ENCODE measurements at regions not wholly inside any gene's neighbourhood (a gene's known extent, or its start where the extent isn't known, plus 50 kb on each side); places are given as distances from the start of the nearest gene placed in this dataset.

DNA sequence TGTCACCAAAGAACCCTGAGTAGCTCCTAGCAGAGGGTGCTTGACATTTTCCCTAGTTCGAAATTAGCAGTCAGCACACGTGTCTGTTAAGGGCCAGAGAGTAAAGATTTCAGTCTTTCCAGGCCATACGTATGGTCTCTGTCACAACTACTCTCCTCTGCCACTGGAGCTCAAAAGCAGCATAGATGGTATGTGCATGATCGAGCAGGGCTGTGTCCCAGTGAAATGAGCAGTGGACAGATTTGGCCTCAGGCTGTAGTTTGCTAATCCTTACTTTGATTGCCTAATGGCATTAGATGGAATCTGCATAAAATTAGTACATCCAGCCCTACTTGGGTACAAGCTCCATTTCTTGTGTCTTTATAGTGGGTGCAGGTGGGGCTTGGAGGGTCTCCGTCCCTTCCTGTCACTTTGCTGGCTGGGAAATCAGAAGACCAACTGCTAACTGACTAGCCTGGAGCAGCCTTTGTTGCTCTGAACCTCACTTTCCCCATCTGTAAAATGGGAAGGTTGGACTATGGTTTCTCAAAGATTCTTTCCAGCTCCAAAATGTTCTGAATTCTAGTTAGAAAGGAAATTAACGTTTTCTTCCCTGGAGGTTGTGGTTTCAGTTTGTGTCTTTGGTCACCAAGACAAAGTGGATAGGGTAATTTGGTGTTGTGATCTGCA lies 108.5 kb downstream of the GLI2 start:
- no peak for ATAC-seq
- Mint-ChIP-seq H3K36me3 (no peaks in the 10 kb centered on the region), H3K4me1 (no peaks in the 10 kb centered on the region), H3K27me3 (peaks cover 3% of the 10 kb centered on the region), H3K27ac (no peak overlapping the region), H3K4me3 (no peak overlapping the region), H3K9me3 (ENCODE audit: low read depth) (no peaks in the 10 kb centered on the region)
- CTCF ChIA-PET, result interaction anchor here (1.5 kb wide), 2 partner anchors 9 to 164 kb away, joined by 3 to 4 read pairs; no protein-coding TSS in a partner anchor
- DNase-seq, result no peak

DNA sequence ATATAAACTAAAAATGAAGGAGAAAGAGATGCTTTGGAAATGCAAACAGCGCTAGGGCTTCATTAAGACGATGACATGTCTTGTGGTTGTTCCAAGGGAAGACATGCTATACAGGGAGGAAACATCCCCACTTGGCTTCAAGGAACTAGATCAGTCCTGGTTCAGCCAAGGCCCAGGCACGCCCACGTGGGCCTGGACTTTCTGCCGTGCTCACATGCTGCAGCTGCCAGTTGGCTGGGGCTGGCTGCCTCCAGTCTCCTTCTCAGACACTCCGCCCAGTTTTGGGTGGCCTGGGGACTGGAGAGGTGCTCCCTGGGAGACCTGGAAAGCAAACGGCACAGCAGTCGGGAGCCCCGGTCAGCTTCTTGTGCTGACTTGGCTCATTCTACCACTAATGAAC lies 109.6 kb downstream of the GLI2 start:
- no peaks in the 10 kb centered on the region for H3K9me3 Mint-ChIP-seq (ENCODE audit: low read depth)
- no peaks in the 10 kb centered on the region for H3K27me3 Mint-ChIP-seq
- H3K4me3 Mint-ChIP-seq, result no peak overlapping the region
- no peaks in the 10 kb centered on the region for H3K4me1 Mint-ChIP-seq
- no peak overlapping the region for H3K27ac Mint-ChIP-seq
- CTCF ChIA-PET, result no interaction called here
- no peak for ATAC-seq
- DNase-seq, result no peak
- H3K36me3 Mint-ChIP-seq, result no peaks in the 10 kb centered on the region

DNA sequence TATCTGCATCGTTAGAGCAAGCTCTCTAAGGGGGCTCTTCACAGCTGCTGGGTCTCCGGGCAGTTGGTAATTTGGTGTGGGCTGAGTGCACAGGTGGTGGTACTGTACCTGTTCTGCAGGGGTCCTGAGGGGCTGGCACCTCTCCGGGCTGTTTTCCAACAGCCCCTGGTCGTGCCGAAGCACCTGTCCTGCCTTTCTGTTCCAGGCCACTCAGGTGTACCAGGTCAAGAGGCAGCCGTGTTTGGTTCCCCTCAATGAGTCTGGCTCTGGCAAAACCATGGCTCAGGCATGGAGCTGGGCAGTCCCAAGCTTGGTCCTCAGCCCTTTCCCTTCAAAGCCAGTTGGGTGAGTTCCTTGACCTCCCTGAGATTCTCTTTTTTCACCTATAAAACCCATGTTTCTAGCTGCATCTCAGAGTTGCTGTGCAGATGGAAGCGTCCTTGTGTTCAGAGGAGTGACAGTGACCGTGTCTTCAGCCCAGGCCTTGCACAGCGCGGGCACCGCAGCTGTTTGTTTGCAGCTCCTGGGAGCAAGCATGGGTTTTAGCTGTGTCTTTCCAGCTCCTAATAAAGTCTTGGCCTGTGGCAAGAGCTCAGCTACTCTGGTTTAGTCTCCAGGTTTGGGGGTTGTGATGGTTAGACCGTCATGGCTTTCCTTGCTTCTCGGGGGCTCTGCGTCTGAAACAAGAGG lies 110.9 kb downstream of the GLI2 start:
- CTCF ChIA-PET, result no interaction called here
- Mint-ChIP-seq H3K36me3 (no peaks in the 10 kb centered on the region), H3K4me3 (no peak overlapping the region), H3K27ac (no peak overlapping the region), H3K4me1 (no peaks in the 10 kb centered on the region), H3K9me3 (ENCODE audit: low read depth) (no peaks in the 10 kb centered on the region), H3K27me3 (no peaks in the 10 kb centered on the region)
- no peak for ATAC-seq
- DNase-seq, result no peak

DNA sequence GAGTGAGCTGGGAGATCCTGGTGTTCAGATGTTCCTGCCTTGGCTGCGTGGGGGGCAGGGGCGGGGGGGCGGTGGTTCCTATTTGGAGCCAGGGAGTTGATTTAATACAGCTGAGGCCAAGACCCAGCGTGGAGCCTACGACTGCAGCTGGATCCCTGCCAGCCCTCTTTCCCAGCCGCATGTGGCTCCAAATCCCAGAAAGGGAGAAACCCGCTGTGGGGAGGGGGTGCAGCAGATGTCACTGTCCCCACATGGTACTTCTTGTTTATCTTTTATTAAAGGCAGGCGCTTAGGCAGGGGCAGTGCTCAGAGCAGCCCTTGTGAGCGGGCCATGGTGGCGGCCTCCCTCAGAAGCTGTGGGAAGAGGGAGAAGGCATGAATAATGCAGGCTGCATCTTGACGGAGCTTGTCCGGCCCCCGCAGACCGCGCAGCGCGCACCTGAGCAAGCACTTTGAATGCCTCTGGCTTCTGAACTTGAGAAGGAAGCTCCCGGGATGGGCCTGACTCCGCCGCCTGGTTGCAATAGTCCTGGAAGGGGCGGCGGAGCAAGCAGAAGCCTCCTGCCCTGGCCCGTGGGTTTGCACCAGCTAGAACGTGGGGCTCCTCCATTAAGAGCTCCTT lies 112.1 kb downstream of the GLI2 start:
- H3K36me3 Mint-ChIP-seq, result no peaks in the 10 kb centered on the region
- ATAC-seq, result no peak
- H3K4me3 Mint-ChIP-seq, result no peak overlapping the region

DNA sequence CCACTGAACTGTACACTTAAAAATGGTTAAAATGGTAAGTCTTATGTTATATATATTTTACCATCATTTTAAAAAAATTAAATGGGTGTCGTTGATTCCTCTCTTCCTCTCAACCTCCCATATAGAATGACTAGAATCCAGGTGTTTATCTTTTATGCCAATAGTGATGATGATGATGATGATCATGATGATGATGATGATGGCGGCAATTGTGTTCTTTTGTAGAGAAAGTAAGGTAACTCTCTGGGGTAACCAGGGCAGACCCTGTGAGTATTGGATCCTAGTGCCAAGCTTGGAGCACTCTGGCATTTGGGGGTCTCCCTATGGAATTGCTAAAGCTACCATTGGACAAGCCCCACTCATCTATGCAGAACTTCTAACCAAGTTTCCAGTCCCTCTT lies 113.6 kb downstream of the GLI2 start:
- Mint-ChIP-seq H3K4me3 (no peak overlapping the region), H3K4me1 (no peaks in the 10 kb centered on the region), H3K27ac (no peak overlapping the region), H3K36me3 (no peaks in the 10 kb centered on the region), H3K9me3 (ENCODE audit: low read depth) (no peaks in the 10 kb centered on the region), H3K27me3 (no peaks in the 10 kb centered on the region)
- ATAC-seq, result no peak
- CTCF ChIA-PET, result no interaction called here
- DNase-seq, result no peak

More for the DNA sequence above, 112.1 kb downstream of the GLI2 start:
- H3K27me3 Mint-ChIP-seq, result no peaks in the 10 kb centered on the region
- no peak for DNase-seq
- H3K9me3 Mint-ChIP-seq (ENCODE audit: low read depth), result no peaks in the 10 kb centered on the region
- CTCF ChIA-PET, result no interaction called here
- no peak overlapping the region for H3K27ac Mint-ChIP-seq
- no peaks in the 10 kb centered on the region for H3K4me1 Mint-ChIP-seq

DNA sequence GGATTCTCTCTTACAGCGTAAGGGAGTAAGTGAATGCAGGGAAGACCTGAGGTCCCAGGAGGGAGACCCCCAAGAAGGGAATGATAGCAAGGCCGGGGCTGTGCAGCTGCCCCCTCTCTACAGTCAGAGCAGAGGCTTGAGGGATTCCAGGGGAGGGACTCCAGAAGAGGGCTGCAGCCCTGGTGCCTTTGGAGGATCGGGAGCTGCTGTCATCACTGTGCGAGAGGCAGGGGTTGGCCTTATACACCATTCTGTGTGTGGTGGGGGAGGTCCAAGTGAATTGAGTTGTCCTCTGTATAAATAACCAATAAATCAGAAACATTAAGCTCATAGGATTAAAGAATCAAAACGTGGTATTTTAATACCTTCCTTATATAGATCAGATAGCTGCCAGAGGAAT lies 114.9 kb downstream of the GLI2 start:
- no peak overlapping the region for H3K4me3 Mint-ChIP-seq
- DNase-seq (no peak), ATAC-seq (no peak)
- H3K27me3 Mint-ChIP-seq, result no peaks in the 10 kb centered on the region
- no peaks in the 10 kb centered on the region for H3K36me3 Mint-ChIP-seq
- CTCF ChIA-PET, result no interaction called here
- no peak overlapping the region for H3K27ac Mint-ChIP-seq
- H3K4me1 Mint-ChIP-seq, result no peaks in the 10 kb centered on the region
- H3K9me3 Mint-ChIP-seq (ENCODE audit: low read depth), result no peaks in the 10 kb centered on the region

DNA sequence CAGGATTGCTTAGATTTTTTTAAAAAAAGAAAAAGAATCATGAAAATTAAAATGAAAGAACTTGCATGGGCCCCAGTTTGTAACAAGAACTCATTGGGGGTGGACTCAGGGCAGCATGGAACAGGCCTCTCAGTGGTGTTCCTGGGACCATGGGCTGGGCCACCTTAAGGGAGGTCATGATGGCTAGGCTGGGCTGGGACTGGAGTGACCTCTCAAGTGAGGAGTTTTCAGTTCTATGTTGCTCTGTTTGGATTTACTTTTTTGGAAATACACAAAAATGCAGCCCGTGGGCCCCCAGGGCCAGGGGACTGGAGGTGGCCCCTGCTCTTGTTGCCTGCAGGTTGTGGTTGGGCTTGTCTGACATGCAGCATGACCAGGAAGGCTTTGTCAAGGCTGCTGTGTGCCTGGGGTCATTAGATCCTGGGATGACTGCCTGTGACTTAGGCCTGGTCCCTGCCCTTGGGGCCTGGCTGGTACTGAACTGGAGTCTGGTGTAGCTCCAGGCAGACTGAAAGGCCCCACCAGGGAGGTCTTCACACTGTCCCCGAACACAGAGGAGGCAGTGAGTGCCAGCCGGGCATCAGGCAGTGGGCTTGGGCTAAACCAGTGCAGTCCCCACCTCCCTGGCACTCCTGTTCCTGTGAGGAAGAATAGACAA lies 115.6 kb downstream of the GLI2 start:
- ATAC-seq (no peak), DNase-seq (no peak)
- H3K4me1 Mint-ChIP-seq, result no peaks in the 10 kb centered on the region
- no peaks in the 10 kb centered on the region for H3K9me3 Mint-ChIP-seq (ENCODE audit: low read depth)
- no peaks in the 10 kb centered on the region for H3K27me3 Mint-ChIP-seq
- CTCF ChIA-PET, result no interaction called here
- H3K27ac Mint-ChIP-seq, result no peak overlapping the region
- H3K4me3 Mint-ChIP-seq, result no peak overlapping the region
- no peaks in the 10 kb centered on the region for H3K36me3 Mint-ChIP-seq

DNA sequence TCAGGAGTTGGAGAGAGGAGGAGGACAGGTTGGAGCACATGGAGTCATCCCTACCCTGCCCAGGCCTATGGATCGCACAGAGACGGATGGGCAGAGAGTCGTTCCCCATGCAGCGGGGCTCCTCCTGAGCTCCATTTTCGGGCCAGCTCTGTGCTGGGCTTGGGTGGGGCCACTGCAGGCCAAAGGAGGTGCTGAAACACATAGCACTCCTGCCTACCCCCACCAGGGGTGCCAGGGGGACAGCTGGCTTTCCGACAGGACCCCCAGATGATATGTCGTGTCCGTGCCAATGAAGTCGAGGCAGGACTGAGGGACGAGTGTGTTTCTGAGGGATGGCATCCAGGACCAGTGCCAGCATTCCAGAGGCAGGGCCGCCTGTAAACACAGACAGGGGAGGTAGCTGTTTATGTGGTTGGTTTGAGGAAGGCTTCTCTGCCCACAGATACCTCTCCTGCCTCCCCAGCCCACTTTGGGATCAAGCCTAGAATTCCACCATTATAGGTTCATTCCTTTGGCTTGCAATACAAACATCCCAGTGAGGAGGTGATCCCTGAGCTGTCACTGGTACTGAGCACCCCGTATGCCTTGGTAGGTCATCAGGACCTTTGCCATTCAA lies 116.6 kb downstream of the GLI2 start:
- CTCF ChIA-PET, result no interaction called here
- H3K4me3 Mint-ChIP-seq, result no peak overlapping the region
- no peaks in the 10 kb centered on the region for H3K4me1 Mint-ChIP-seq
- H3K36me3 Mint-ChIP-seq, result no peaks in the 10 kb centered on the region
- no peak for ATAC-seq
- no peaks in the 10 kb centered on the region for H3K9me3 Mint-ChIP-seq (ENCODE audit: low read depth)
- H3K27ac Mint-ChIP-seq, result no peak overlapping the region
- DNase-seq, result no peak
- H3K27me3 Mint-ChIP-seq, result no peaks in the 10 kb centered on the region

DNA sequence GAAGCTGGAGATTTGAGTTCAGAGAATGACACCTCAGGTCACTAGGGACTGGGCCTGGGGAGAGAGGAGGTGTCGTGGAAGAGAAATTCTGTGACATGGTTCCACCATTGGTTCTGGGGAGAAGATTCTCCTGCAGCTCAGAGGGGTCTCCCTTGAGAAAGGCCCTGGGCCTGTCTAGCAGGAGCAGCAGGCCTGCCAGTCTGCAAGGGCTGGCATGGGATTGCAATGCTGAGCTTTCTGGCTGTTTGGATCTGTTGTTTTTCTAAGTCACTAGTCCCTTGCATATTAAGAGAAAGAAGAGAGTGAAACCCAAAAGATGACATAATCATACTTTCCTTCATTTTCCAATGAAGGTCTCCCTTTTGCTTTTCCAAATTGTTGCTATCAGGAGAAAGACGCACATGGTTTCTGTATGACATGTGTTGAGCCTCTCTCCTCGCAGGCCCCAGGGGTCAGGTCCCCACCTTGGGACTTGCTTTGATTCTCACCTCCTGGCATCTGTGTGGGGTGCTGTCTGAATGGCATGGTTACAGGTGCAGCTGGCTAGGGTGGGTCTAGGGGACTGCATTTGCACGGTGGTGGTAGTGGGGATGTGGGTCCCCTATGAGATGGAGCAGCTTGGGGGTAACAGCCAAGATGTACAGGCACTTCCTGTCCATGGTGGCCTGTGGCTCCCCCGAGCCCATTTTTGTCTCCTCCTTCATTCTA lies 117.8 kb downstream of the GLI2 start:
- ATAC-seq (no peak), DNase-seq (no peak)
- CTCF ChIA-PET, result no interaction called here
- Mint-ChIP-seq H3K27me3 (no peaks in the 10 kb centered on the region), H3K4me1 (no peaks in the 10 kb centered on the region), H3K36me3 (no peaks in the 10 kb centered on the region), H3K27ac (no peak overlapping the region), H3K9me3 (ENCODE audit: low read depth) (no peaks in the 10 kb centered on the region), H3K4me3 (no peak overlapping the region)

DNA sequence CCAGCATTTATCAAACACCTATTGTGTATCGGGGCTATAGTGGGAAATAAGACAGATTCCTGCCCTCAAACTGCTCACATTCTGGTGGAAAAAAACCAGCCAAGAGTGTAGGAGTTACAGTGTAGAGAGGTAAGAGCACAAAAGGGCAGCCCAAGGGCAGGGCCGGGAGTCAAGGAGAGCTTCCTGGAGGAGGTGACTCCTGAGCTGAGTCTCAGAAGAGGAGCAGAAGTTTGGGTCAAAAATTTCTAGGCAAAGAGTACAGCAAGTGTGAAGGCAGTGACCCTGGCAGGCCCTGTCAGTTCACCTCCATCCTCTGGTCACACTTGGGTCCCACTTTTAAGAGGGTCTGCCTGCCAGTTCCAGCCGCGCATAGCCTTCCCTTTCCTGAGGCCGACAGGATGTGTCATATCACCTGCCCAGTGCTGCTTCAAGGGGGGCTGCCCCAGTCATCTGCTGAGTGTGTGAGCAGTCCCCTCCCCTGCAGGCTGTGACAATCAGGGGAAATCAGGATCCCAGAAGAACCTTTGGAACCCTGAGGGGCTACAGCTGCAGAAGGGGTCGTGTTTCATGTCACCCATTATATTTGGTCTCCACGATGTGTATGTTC lies 118.4 kb downstream of the GLI2 start:
- DNase-seq, result no peak

DNA sequence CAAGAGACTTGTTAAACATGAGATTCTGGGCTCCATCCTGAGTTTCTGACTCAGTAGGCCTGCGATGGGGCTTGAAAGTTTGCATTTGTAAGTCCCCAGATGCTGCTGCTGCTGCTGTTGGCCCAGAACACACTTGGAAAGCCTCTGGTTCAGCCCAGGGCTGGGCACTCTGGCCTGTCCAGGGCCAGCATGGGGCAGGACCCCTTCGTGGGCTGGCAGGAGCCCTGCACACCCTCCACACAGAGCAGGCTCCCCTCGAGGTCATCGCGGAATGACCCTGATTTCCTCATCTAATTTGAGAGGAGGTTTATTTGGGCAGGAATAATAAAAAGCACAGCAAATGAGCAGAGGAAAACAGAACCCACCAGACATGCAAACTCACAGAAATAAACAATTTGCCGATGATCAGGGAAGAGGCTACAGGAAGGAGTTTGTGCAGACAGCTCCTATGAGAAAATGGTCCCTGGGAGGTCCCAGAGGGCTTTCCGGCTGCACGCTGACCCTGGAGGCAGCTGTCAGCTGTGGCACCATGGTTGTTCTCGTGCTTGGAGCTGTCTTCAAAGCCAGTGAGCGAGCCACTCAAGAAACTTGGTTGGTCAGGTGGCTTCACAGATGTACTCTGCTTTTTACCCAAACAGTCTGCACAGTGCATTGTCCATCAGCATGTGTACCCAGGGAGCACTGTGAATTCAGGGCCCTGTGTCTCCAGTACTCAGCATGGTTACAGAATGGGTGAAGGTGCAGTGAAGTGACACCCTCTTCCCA lies 119.3 kb downstream of the GLI2 start:
- Mint-ChIP-seq H3K4me1 (no peaks in the 10 kb centered on the region), H3K9me3 (ENCODE audit: low read depth) (no peaks in the 10 kb centered on the region), H3K27me3 (no peaks in the 10 kb centered on the region), H3K4me3 (no peak overlapping the region), H3K27ac (no peak overlapping the region), H3K36me3 (no peaks in the 10 kb centered on the region)
- DNase-seq (no peak), ATAC-seq (no peak)
- CTCF ChIA-PET, result no interaction called here

More for the DNA sequence above, 118.4 kb downstream of the GLI2 start:
- CTCF ChIA-PET, result no interaction called here
- Mint-ChIP-seq H3K4me3 (no peak overlapping the region), H3K27ac (no peak overlapping the region), H3K4me1 (no peaks in the 10 kb centered on the region), H3K36me3 (no peaks in the 10 kb centered on the region), H3K27me3 (no peaks in the 10 kb centered on the region), H3K9me3 (ENCODE audit: low read depth) (no peaks in the 10 kb centered on the region)
- no peak for ATAC-seq

DNA sequence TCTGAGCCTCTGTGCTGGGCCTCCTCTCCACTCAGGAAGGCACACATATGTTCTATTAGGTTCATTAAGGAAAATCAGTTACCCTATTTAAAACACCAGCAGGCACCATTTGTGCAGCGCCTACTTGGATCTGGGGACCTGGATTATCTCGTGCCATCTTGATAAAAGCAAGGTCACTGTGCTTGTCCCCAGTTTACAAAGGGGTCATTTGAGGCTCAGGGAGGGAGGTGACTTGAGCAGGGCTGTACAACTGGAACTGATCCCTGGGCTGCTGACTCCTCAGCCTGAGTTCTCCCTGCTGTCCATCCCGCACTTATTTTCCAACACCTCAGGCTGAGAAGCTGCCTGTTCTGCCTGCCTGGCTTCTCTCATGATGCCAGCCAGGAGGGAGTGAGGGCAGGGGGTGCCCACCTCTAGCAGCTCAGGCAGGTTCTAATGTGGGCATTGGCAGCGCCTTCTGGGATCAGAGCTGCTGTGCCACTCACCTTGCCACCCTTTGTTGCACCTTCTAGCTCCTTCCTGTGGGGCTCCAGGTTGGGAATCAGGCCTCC lies 120.3 kb downstream of the GLI2 start:
- CTCF ChIA-PET, result no interaction called here
- H3K27ac Mint-ChIP-seq, result no peak overlapping the region
- no peak for ATAC-seq
- no peak overlapping the region for H3K4me3 Mint-ChIP-seq
- no peaks in the 10 kb centered on the region for H3K4me1 Mint-ChIP-seq
- no peaks in the 10 kb centered on the region for H3K9me3 Mint-ChIP-seq (ENCODE audit: low read depth)
- H3K36me3 Mint-ChIP-seq, result no peaks in the 10 kb centered on the region
- no peaks in the 10 kb centered on the region for H3K27me3 Mint-ChIP-seq
- DNase-seq, result no peak
